ENCODE measurements at regions not wholly inside any gene's neighbourhood (a gene's known extent, or its start where the extent isn't known, plus 50 kb on each side); places are given as distances from the start of the nearest gene placed in this dataset.

DNA sequence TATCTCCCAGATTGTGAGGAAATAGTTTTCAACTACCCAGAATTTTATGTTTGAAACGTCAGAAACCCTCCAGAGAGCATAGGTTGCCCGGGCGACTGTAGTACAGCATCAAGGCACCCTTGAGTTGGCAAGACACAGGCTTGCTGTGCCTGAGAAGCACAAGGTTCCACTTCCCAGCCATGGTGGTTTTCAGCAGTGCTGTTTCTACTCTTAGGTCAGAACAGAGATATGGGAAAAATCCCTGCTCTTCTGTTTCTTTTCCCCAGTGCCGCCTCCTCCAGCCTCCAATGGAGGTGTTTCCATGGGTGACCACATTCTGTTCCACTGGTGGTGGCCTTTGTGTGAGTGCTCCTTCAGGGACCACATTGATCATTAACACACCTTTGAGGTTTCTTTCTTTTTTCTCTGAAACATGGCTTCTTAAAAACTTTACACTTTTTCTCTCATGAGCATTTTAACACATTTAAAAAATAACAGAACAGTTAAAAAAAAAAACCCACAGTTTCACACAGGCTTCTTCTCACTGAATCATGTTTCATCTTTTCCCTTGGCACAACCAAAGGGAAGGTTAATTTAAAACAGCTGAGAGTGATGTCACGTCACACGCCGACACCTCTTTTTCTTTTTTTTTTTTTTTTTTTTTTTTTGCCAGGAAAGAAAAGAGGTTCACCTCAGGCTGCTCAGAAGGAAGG lies 229.3 kb upstream of the HDAC4 start:
- ChIA-PET POLR2A (interaction anchor here (0.6 kb wide), 1 partner anchor 980 kb away, joined by 4 read pairs; no protein-coding TSS in a partner anchor), CTCF (interaction anchor here (0.6 kb wide), 1 partner anchor 47 kb away, joined by 4 read pairs; no protein-coding TSS in a partner anchor)
- no peaks in the 10 kb centered on the region for H3K36me3 ChIP-seq (ENCODE audit: control insufficient read depth in 2 of 2, insufficient read depth in 1 of 2, low read length in 2 of 2)
- TF ChIP-seq, protein P1, sequence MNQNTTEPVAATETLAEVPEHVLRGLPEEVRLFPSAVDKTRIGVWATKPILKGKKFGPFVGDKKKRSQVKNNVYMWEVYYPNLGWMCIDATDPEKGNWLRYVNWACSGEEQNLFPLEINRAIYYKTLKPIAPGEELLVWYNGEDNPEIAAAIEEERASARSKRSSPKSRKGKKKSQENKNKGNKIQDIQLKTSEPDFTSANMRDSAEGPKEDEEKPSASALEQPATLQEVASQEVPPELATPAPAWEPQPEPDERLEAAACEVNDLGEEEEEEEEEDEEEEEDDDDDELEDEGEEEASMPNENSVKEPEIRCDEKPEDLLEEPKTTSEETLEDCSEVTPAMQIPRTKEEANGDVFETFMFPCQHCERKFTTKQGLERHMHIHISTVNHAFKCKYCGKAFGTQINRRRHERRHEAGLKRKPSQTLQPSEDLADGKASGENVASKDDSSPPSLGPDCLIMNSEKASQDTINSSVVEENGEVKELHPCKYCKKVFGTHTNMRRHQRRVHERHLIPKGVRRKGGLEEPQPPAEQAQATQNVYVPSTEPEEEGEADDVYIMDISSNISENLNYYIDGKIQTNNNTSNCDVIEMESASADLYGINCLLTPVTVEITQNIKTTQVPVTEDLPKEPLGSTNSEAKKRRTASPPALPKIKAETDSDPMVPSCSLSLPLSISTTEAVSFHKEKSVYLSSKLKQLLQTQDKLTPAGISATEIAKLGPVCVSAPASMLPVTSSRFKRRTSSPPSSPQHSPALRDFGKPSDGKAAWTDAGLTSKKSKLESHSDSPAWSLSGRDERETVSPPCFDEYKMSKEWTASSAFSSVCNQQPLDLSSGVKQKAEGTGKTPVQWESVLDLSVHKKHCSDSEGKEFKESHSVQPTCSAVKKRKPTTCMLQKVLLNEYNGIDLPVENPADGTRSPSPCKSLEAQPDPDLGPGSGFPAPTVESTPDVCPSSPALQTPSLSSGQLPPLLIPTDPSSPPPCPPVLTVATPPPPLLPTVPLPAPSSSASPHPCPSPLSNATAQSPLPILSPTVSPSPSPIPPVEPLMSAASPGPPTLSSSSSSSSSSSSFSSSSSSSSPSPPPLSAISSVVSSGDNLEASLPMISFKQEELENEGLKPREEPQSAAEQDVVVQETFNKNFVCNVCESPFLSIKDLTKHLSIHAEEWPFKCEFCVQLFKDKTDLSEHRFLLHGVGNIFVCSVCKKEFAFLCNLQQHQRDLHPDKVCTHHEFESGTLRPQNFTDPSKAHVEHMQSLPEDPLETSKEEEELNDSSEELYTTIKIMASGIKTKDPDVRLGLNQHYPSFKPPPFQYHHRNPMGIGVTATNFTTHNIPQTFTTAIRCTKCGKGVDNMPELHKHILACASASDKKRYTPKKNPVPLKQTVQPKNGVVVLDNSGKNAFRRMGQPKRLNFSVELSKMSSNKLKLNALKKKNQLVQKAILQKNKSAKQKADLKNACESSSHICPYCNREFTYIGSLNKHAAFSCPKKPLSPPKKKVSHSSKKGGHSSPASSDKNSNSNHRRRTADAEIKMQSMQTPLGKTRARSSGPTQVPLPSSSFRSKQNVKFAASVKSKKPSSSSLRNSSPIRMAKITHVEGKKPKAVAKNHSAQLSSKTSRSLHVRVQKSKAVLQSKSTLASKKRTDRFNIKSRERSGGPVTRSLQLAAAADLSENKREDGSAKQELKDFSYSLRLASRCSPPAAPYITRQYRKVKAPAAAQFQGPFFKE (tag by site-specific recombination; IDR thresholded peaks at IDR 0.05; ENCODE audit: borderline replicate concordance) = no peak
- no peak for TF ChIP-seq ZNF114 (tag by site-specific recombination; IDR thresholded peaks at IDR 0.05)
- H3K9me3 ChIP-seq (ENCODE audit: control insufficient read depth, insufficient read depth, low read depth, low read length) = no peaks in the 10 kb centered on the region
- H3K4me3 ChIP-seq (ENCODE audit: low read depth, low read length) = no peak overlapping the region
- H3K4me1 ChIP-seq (ENCODE audit: control insufficient read depth, insufficient read depth, low read length) = no peaks in the 10 kb centered on the region
- H3K27ac ChIP-seq (ENCODE audit: extremely low read depth, low read depth, low read length) = no peak overlapping the region

DNA sequence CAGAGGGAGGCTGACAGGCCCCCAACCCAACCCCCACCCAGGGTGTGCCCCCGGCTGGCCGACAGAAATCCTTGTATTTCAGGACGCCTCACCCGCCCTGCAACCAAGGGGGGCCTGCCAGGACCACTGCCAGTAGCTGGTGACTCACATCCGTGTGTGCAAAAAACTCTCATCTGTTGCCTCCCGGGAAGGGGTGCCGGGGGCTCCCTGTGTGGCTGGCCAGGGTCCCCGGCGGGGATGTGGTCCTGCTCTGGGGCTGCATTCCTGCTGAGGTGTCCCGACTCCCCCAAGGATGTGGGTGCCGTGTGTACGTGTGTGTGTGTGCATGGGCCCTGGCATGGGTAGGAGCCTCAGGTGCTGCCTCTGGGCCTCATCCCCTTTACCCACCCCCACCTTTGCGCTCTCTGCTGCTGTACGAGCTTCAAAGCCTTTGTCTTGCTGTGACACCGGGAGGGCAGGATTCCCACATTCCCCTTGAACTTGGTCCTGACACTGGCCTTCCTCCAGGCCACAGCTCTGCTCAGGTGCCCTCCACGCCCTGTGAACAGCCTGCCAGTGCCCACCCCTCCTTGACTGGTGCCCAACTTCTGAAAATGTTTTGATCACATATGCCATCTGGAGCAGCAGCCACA lies 226.3 kb upstream of the HDAC4 start:
- POLR2A ChIA-PET = no interaction called here

More for the DNA sequence above, 226.3 kb upstream of the HDAC4 start:
- TF ChIP-seq, protein P2, sequence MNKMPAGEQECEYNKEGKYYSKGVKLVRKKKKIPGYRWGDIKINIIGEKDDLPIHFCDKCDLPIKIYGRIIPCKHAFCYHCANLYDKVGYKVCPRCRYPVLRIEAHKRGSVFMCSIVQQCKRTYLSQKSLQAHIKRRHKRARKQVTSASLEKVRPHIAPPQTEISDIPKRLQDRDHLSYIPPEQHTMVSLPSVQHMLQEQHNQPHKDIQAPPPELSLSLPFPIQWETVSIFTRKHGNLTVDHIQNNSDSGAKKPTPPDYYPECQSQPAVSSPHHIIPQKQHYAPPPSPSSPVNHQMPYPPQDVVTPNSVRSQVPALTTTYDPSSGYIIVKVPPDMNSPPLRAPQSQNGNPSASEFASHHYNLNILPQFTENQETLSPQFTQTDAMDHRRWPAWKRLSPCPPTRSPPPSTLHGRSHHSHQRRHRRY (tag by site-specific recombination; IDR thresholded peaks at IDR 0.05) = no peak
- no peak for TF ChIP-seq ZNF175 (tag by site-specific recombination; IDR thresholded peaks at IDR 0.05)
- no peak for TF ChIP-seq ZNF311 (tag by site-specific recombination; IDR thresholded peaks at IDR 0.05; ENCODE audit: borderline replicate concordance)
- no peak for TF ChIP-seq ZNF184 (tag by site-specific recombination; IDR thresholded peaks at IDR 0.05)
- TF ChIP-seq HOXC10 (CRISPR knock-in tag; IDR thresholded peaks at IDR 0.05) = no peak
- no peak for TF ChIP-seq ZNF600 (tag by site-specific recombination; IDR thresholded peaks at IDR 0.05)
- TF ChIP-seq GLI4 (tag by site-specific recombination; IDR thresholded peaks at IDR 0.05) = no peak
- no peak for TF ChIP-seq ZNF37A (tag by site-specific recombination; IDR thresholded peaks at IDR 0.05)
- TF ChIP-seq BCL11B (tag by site-specific recombination; IDR thresholded peaks at IDR 0.05; ENCODE audit: low read depth) = no peak
- no peak for TF ChIP-seq ZNF138 (tag by site-specific recombination; IDR thresholded peaks at IDR 0.05; ENCODE audit: borderline replicate concordance)
- TF ChIP-seq, protein P3, sequence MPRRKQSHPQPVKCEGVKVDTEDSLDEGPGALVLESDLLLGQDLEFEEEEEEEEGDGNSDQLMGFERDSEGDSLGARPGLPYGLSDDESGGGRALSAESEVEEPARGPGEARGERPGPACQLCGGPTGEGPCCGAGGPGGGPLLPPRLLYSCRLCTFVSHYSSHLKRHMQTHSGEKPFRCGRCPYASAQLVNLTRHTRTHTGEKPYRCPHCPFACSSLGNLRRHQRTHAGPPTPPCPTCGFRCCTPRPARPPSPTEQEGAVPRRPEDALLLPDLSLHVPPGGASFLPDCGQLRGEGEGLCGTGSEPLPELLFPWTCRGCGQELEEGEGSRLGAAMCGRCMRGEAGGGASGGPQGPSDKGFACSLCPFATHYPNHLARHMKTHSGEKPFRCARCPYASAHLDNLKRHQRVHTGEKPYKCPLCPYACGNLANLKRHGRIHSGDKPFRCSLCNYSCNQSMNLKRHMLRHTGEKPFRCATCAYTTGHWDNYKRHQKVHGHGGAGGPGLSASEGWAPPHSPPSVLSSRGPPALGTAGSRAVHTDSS (tag by site-specific recombination; IDR thresholded peaks at IDR 0.05) = no peak
- no peak for TF ChIP-seq ZNF660 (tag by site-specific recombination; IDR thresholded peaks at IDR 0.05)
- TF ChIP-seq ZNF792 (tag by site-specific recombination; IDR thresholded peaks at IDR 0.05) = no peak
- no peak for TF ChIP-seq SP7 (tag by site-specific recombination; IDR thresholded peaks at IDR 0.05)
- TF ChIP-seq ZNF514 (tag by site-specific recombination; IDR thresholded peaks at IDR 0.05) = no peak
- H3K27ac ChIP-seq (ENCODE audit: extremely low read depth, low read depth, low read length) = no peak overlapping the region
- no peaks in the 10 kb centered on the region for H3K9me3 ChIP-seq (ENCODE audit: control insufficient read depth, insufficient read depth, low read depth, low read length)
- H3K4me3 ChIP-seq (ENCODE audit: low read depth, low read length) = no peak overlapping the region
- H3K4me1 ChIP-seq (ENCODE audit: control insufficient read depth, insufficient read depth, low read length) = no peaks in the 10 kb centered on the region
- H3K36me3 ChIP-seq (ENCODE audit: control insufficient read depth in 2 of 2, insufficient read depth in 1 of 2, low read length in 2 of 2) = no peaks in the 10 kb centered on the region
- CTCF ChIA-PET = no interaction called here

All from HEK293 (cell line).